WTC11 (cell line): ENCODE measurements at regions not wholly inside any gene's neighbourhood (a gene's known extent, or its start where the extent isn't known, plus 50 kb on each side); places are given as distances from the start of the nearest gene placed in this dataset.

Experiments used
- ATAC-seq: fragments of 200-7000 bp; cut with Tn5 transposase; 2 replicates; pipeline ENCODE4 v1.10.0; 2021; ENCODE audit warnings: mild to moderate bottlenecking, moderate library complexity
- CTCF ChIA-PET: fragments of 300-600 bp; sonication (Branson Sonifier 250); formaldehyde crosslinking; loops from one replicate; lab custom pipeline; 2021; ENCODE audit warnings: antibody characterized with exemption; lab: Charles Lee
- POLR2A ChIA-PET: fragments of 350-600 bp; sonication (Branson Sonifier 250); formaldehyde crosslinking; loops from one replicate; lab custom pipeline; 2021; ENCODE audit warnings: antibody characterized with exemption; lab: Charles Lee
- DNase-seq: peaks from one replicate; pipeline ENCODE4 v3.0.0; 2021; ENCODE audit warnings: low spot score
- H3K27ac Mint-ChIP-seq: 2 replicates; pipeline ENCODE4 v1.8.0; 2021; ENCODE audit warnings: mixed read lengths
- H3K27me3 Mint-ChIP-seq: 2 replicates; pipeline ENCODE4 v1.8.0; 2021; ENCODE audit warnings: low read depth, mild to moderate bottlenecking, moderate library complexity, mixed read lengths
- H3K36me3 Mint-ChIP-seq: 2 replicates; pipeline ENCODE4 v1.8.0; 2021; ENCODE audit warnings: mixed read lengths
- H3K4me1 Mint-ChIP-seq: 2 replicates; pipeline ENCODE4 v1.8.0; 2022; ENCODE audit warnings: mixed read lengths
- H3K4me3 Mint-ChIP-seq: 2 replicates; pipeline ENCODE4 v1.8.0; 2021; ENCODE audit warnings: mild to moderate bottlenecking, moderate library complexity, mixed read lengths
- H3K9me3 Mint-ChIP-seq: 2 replicates; pipeline ENCODE4 v1.8.0; 2021; ENCODE audit warnings: mixed read lengths
- ATF1 ChIP-seq: sonication (generic); formaldehyde crosslinking; IDR thresholded peaks from 2 replicates; pipeline ENCODE4 v1.8.1; 2023; ENCODE audit warnings: mild to moderate bottlenecking, moderate library complexity, missing genetic modification reagents
- CBFB ChIP-seq: sonication (generic); formaldehyde crosslinking; IDR thresholded peaks from 2 replicates; pipeline ENCODE4 v1.8.1; 2022; ENCODE audit warnings: mild to moderate bottlenecking, low read depth, missing genetic modification reagents
- CREM ChIP-seq: sonication (generic); formaldehyde crosslinking; IDR thresholded peaks from 2 replicates; pipeline ENCODE4 v1.8.1; 2022; ENCODE audit warnings: mild to moderate bottlenecking, missing genetic modification reagents, moderate library complexity
- CTCF ChIP-seq: fragments of 200-600 bp; IDR thresholded peaks from 2 replicates; pipeline ENCODE4 v1.8.0; 2022; ENCODE audit warnings: antibody characterized with exemption
- E2F1 ChIP-seq: sonication (generic); formaldehyde crosslinking; IDR thresholded peaks from 2 replicates; pipeline ENCODE4 v1.8.0; 2022; ENCODE audit warnings: mild to moderate bottlenecking, missing genetic modification reagents
- E2F4 ChIP-seq: sonication (generic); formaldehyde crosslinking; IDR thresholded peaks from 2 replicates; pipeline ENCODE4 v1.8.1; 2022; ENCODE audit warnings: low read depth, mild to moderate bottlenecking, moderate library complexity, missing genetic modification reagents, borderline replicate concordance
- ETV6 ChIP-seq: sonication (generic); formaldehyde crosslinking; IDR thresholded peaks from 2 replicates; pipeline ENCODE4 v1.8.1; 2022; ENCODE audit warnings: mild to moderate bottlenecking, missing genetic modification reagents
- FOXK1 ChIP-seq: sonication (generic); formaldehyde crosslinking; IDR thresholded peaks from 2 replicates; pipeline ENCODE4 v1.8.0; 2022; ENCODE audit warnings: mild to moderate bottlenecking, moderate library complexity, missing genetic modification reagents
- GABPB1 ChIP-seq: sonication (generic); formaldehyde crosslinking; IDR thresholded peaks from 2 replicates; pipeline ENCODE4 v1.8.1; 2023; ENCODE audit warnings: mild to moderate bottlenecking, missing genetic modification reagents
- HMGXB4 ChIP-seq: sonication (generic); formaldehyde crosslinking; IDR thresholded peaks from 2 replicates; pipeline ENCODE4 v1.8.1; 2023; ENCODE audit warnings: mild to moderate bottlenecking, moderate library complexity, missing genetic modification reagents
- JAZF1 ChIP-seq: fragments of 250-450 bp; sonication (Bioruptor Pico); IDR thresholded peaks from 2 replicates; pipeline ENCODE4 v1.9.0; 2021; ENCODE audit warnings: moderate library complexity, mild to moderate bottlenecking, inconsistent platforms
- MAX ChIP-seq: sonication (generic); formaldehyde crosslinking; IDR thresholded peaks from 2 replicates; pipeline ENCODE4 v1.8.0; 2022; ENCODE audit warnings: mild to moderate bottlenecking, missing genetic modification reagents
- MLX ChIP-seq: sonication (generic); formaldehyde crosslinking; IDR thresholded peaks from 2 replicates; pipeline ENCODE4 v1.8.1; 2023; ENCODE audit warnings: mild to moderate bottlenecking, missing genetic modification reagents, moderate library complexity
- NR1H2 ChIP-seq: sonication (generic); formaldehyde crosslinking; IDR thresholded peaks from 2 replicates; pipeline ENCODE4 v1.9.0; 2021; ENCODE audit warnings: mild to moderate bottlenecking, moderate library complexity, missing genetic modification reagents
- PRRX2 ChIP-seq: fragments of 250-450 bp; sonication (Bioruptor Pico); IDR thresholded peaks from 2 replicates; pipeline ENCODE4 v1.8.0; 2021; ENCODE audit warnings: mild to moderate bottlenecking
- RELA ChIP-seq: sonication (generic); formaldehyde crosslinking; IDR thresholded peaks from 2 replicates; pipeline ENCODE4 v1.8.1; 2022; ENCODE audit warnings: missing genetic modification reagents, mild to moderate bottlenecking, borderline replicate concordance
- SMAD4 ChIP-seq: sonication (generic); formaldehyde crosslinking; IDR thresholded peaks from 2 replicates; pipeline ENCODE4 v1.8.0; 2022; ENCODE audit warnings: mild to moderate bottlenecking, missing genetic modification reagents
- STAT6 ChIP-seq: sonication (generic); formaldehyde crosslinking; conservative IDR thresholded peaks from 2 replicates; pipeline ENCODE4 v1.8.1; 2023; ENCODE audit warnings: mild to moderate bottlenecking, low read depth, missing genetic modification reagents, moderate library complexity
- ZBTB21 ChIP-seq: sonication (generic); formaldehyde crosslinking; IDR thresholded peaks from 2 replicates; pipeline ENCODE4 v1.8.1; 2023; ENCODE audit warnings: mild to moderate bottlenecking, missing genetic modification reagents, borderline replicate concordance
- ZNF121 ChIP-seq: sonication (generic); formaldehyde crosslinking; IDR thresholded peaks from 2 replicates; pipeline ENCODE4 v1.8.0; 2023; ENCODE audit warnings: missing genetic modification reagents
- ZNF232 ChIP-seq: sonication (generic); formaldehyde crosslinking; IDR thresholded peaks from 2 replicates; pipeline ENCODE4 v1.8.0; 2022; ENCODE audit warnings: mild to moderate bottlenecking, missing genetic modification reagents
- ZNF317 ChIP-seq: sonication (generic); formaldehyde crosslinking; IDR thresholded peaks from 2 replicates; pipeline ENCODE4 v1.8.1; 2023; ENCODE audit warnings: low read depth, mild to moderate bottlenecking, moderate library complexity, missing genetic modification reagents, borderline replicate concordance
- ZNF396 ChIP-seq: fragments of 250-450 bp; sonication (Bioruptor Pico); IDR thresholded peaks from 2 replicates; pipeline ENCODE4 v1.8.0; 2021; ENCODE audit warnings: mild to moderate bottlenecking, moderate library complexity, borderline replicate concordance
- ZNF671 ChIP-seq: fragments of 250-450 bp; sonication (Bioruptor Pico); IDR thresholded peaks from 2 replicates; pipeline ENCODE4 v1.8.0; 2021; ENCODE audit warnings: mild to moderate bottlenecking

- H3K27ac Mint-ChIP-seq: no peak overlapping the region
- no peaks in the 10 kb centered on the region for H3K4me1 Mint-ChIP-seq
- no peak for DNase-seq
- ChIA-PET CTCF (no interaction called here), POLR2A (no interaction called here)
- no peak for TF ChIP-seq ETV6 (CRISPR knock-in tag)
- TF ChIP-seq CBFB (CRISPR knock-in tag): no peak
- no peak for TF ChIP-seq JAZF1 (CRISPR knock-in tag)
- TF ChIP-seq HMGXB4: no peak
- peaks cover 60% of the 10 kb centered on the region for H3K36me3 Mint-ChIP-seq
- peaks cover 58% of the 10 kb centered on the region for H3K9me3 Mint-ChIP-seq
- no peaks in the 10 kb centered on the region; the same call in 1 of the 2 replicates for H3K27me3 Mint-ChIP-seq
- no peak for ATAC-seq
- H3K4me3 Mint-ChIP-seq: no peak overlapping the region
These were observed 859.5 kb upstream of the SOX11 start for GRCh38 chr2:4832642-4833041.

- ATAC-seq: no peak
- no peak for DNase-seq
- Mint-ChIP-seq H3K9me3 (peaks cover 87% of the 10 kb centered on the region), H3K27ac (no peak overlapping the region), H3K27me3 (peaks cover 17% of the 10 kb centered on the region), H3K4me1 (no peaks in the 10 kb centered on the region), H3K4me3 (no peak overlapping the region), H3K36me3 (peaks cover 80% of the 10 kb centered on the region)
- POLR2A ChIA-PET: no interaction called here
- TF ChIP-seq MLX (CRISPR knock-in tag): no peak
- TF ChIP-seq ZNF121 (CRISPR knock-in tag): no peak
- TF ChIP-seq ZBTB21 (CRISPR knock-in tag): no peak
- no peak for TF ChIP-seq CREM
- TF ChIP-seq MAX (CRISPR knock-in tag): no peak
- TF ChIP-seq ZNF671 (CRISPR knock-in tag): no peak
- TF ChIP-seq ZNF396 (CRISPR knock-in tag): no peak
- no peak for TF ChIP-seq NR1H2
- no peak for TF ChIP-seq ZNF317
- no peak for TF ChIP-seq PRRX2 (CRISPR knock-in tag)
- TF ChIP-seq E2F1: no peak
- TF ChIP-seq GABPB1 (CRISPR knock-in tag): no peak
- TF ChIP-seq ATF1 (CRISPR knock-in tag): no peak
- no peak for TF ChIP-seq ZNF232 (CRISPR knock-in tag)
- TF ChIP-seq SMAD4 (CRISPR knock-in tag): no peak
- no peak for TF ChIP-seq RELA (CRISPR knock-in tag)
- no peak for TF ChIP-seq CTCF
- TF ChIP-seq E2F4: no peak
- no peak for TF ChIP-seq FOXK1
- no peak for TF ChIP-seq STAT6 (CRISPR knock-in tag)
- CTCF ChIA-PET: no interaction called here
These were observed 853.6 kb upstream of the SOX11 start for GRCh38 chr2:4838626-4839025.
